ENCODE measurements at regions not wholly inside any gene's neighbourhood (a gene's known extent, or its start where the extent isn't known, plus 50 kb on each side); places are given as distances from the start of the nearest gene placed in this dataset.
A peak's percentile ranks its signal among the peaks of the same experiment; 100 is the strongest.

- no peak for DNase-seq
Measured at GRCh38 chr1:201689647-201690046, 139.3 kb upstream of the IPO9 start.

- no peak for DNase-seq
Measured at GRCh38 chr1:201690528-201690927, 138.4 kb upstream of the IPO9 start.

- DNase-seq = no peak
Measured at GRCh38 chr1:201691716-201692554, 137.0 kb upstream of the IPO9 start.

GRCh38 chr1:201692555-201693394 is 136.2 kb upstream of the IPO9 start:
- no peak for DNase-seq

GRCh38 chr1:201693890-201694607 is 134.9 kb upstream of the IPO9 start:
- no peak for DNase-seq

GRCh38 chr1:201694608-201695335 is 134.2 kb upstream of the IPO9 start:
- DNase-seq = no peak

GRCh38 chr1:201695607-201696006 is 133.3 kb upstream of the IPO9 start:
- no peak for DNase-seq

GRCh38 chr1:201696217-201696761 is 132.7 kb upstream of the IPO9 start:
- no peak for DNase-seq

GRCh38 chr1:201697174-201697573 is 131.8 kb upstream of the IPO9 start:
- no peak for DNase-seq

- no peak for DNase-seq
Measured at GRCh38 chr1:201701831-201702230, 127.1 kb upstream of the IPO9 start.

GRCh38 chr1:201702936-201703335 is 126.0 kb upstream of the IPO9 start:
- DNase-seq = peak; percentile 98

- peak; percentile 92 for DNase-seq
Measured at GRCh38 chr1:201703621-201704438, 125.1 kb upstream of the IPO9 start.

GRCh38 chr1:201704439-201704792 is 124.5 kb upstream of the IPO9 start:
- DNase-seq = no peak

- no peak for DNase-seq
Measured at GRCh38 chr1:201705389-201705788, 123.6 kb upstream of the IPO9 start.

- no peak for DNase-seq
Measured at GRCh38 chr1:201706109-201706508, 122.8 kb upstream of the IPO9 start.

- DNase-seq = no peak
Measured at GRCh38 chr1:201707027-201707426, 121.9 kb upstream of the IPO9 start.

GRCh38 chr1:201707656-201708055 is 121.3 kb upstream of the IPO9 start:
- no peak for DNase-seq

- peak; percentile 35 for DNase-seq
Measured at GRCh38 chr1:201708085-201708512, 120.9 kb upstream of the IPO9 start.

- no peak for DNase-seq
Measured at GRCh38 chr1:201708691-201709090, 120.3 kb upstream of the IPO9 start.

- DNase-seq = no peak
Measured at GRCh38 chr1:201709564-201710295, 119.2 kb upstream of the IPO9 start.
